GM10248 (cell line): ENCODE measurements at regions not wholly inside any gene's neighbourhood (a gene's known extent, or its start where the extent isn't known, plus 50 kb on each side); places are given as distances from the start of the nearest gene placed in this dataset.

Source experiments
- CTCF ChIA-PET: fragments of 300-600 bp; sonication (Branson Sonifier 250); formaldehyde crosslinking; extraction: SDS; loops from one replicate; lab custom pipeline; 2021; ENCODE audit warnings: antibody characterized with exemption; lab: Yijun Ruan, JAX
- POLR2A ChIA-PET: fragments of 350-650 bp; sonication (Branson Sonifier 250); formaldehyde crosslinking; extraction: SDS; loops from one replicate; lab custom pipeline; 2020; ENCODE audit warnings: antibody characterized with exemption; lab: Yijun Ruan, JAX
- DNase-seq: peaks from one replicate; pipeline ENCODE4 v3.0.0; 2012; ENCODE audit errors: extremely low spot score
- CTCF ChIP-seq: IDR thresholded peaks from 2 replicates; pipeline ENCODE4 v1.5.1; 2012; ENCODE audit warnings: mild to moderate bottlenecking, low read depth; ENCODE audit errors: extremely low read depth, missing control alignments, control extremely low read depth

- CTCF ChIA-PET, result no interaction called here
- TF ChIP-seq CTCF, result no peak
- POLR2A ChIA-PET, result no interaction called here
- no peak for DNase-seq
Measured at GRCh38 chr6:133591275-133591674, 297.6 kb upstream of the TCF21 start.

DNA sequence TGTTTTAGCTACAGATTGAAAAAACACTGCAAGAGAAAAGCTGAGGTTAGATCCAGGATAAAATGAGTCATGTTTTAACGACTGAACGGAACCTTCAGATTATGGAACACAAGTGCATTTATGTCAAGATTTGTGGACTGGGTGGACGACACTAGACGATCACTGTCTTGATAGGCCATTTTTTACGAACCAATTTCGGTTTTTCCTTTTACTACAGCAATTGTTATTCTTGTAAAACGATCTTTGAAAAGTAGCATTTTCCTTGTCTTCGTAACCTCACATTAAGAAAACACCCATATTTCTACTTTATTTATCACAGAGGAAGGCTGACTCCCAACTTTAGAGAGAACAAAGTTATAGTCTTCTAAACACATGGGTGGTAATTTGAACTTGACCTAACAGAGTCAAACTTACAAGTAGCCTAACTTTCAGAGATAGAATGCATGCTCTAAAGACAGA lies 294.2 kb upstream of the TCF21 start:
- CTCF ChIA-PET, result no interaction called here
- TF ChIP-seq CTCF, result no peak
- no peak for DNase-seq
- POLR2A ChIA-PET, result no interaction called here

DNA sequence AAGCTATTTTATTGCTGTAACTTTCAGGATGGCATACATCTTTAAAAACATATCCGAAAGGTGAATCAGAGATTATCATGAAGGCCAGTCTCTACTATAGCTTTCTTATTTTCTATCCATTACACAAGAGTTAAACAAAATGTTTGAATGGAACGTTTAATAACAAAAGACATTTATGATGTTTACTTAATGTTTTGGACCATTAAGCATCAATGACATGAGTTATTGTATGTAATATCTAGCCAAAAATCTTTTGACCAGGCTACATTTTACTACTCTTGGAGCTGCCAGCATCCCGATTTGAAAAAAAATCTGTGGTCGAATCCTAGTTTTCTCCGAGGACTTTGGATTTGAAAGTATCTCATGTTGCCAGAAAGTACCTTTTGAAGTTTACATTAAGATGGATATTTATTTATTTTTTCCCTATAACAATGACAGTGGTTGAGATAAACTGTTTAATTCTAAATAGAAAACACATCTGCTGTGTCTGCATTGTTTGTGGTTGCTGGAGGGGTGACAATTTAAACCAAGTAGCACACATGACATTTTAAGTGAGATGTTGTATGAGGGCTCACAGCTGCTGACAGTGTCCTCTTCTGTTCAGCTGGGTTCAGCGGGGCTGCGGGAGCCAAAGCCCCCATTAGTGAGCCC lies 293.7 kb upstream of the TCF21 start:
- TF ChIP-seq CTCF, result no peak
- CTCF ChIA-PET, result interaction anchor here (1.5 kb wide), 1 partner anchor 20 kb away, joined by 3 read pairs; no protein-coding TSS in a partner anchor
- no peak for DNase-seq
- POLR2A ChIA-PET, result no interaction called here

GRCh38 chr6:133606852-133607251 lies 282.1 kb upstream of the TCF21 start:
- TF ChIP-seq CTCF, result no peak
- ChIA-PET POLR2A (no interaction called here), CTCF (no interaction called here)
- DNase-seq, result no peak

DNA sequence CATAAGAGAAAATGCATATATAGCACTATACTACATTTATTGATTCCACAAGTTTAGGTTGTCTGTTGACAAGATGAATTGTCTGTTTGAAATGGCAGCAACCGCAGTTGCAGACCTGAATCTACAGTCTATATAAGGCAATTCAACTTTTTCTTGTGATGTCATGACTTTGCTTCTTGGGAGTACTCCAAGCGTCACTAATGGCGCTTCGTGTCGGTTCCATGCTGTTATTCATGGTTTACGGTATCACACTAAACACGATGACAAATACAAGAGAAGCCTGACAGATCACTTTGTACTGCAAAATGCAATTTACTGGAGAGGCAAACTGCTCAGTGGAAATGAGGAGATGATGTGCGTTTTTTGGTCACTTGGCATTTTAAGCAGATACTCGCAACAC lies 280.3 kb upstream of the TCF21 start:
- CTCF ChIA-PET, result no interaction called here
- DNase-seq, result no peak
- POLR2A ChIA-PET, result no interaction called here
- no peak for TF ChIP-seq CTCF

- no peak for TF ChIP-seq CTCF
- no peak for DNase-seq
- POLR2A ChIA-PET, result no interaction called here
- CTCF ChIA-PET, result no interaction called here
Measured at GRCh38 chr6:133609415-133610226, 279.3 kb upstream of the TCF21 start.
